CD4-positive, alpha-beta T cell treated with Interleukin-10 for 1 hour (primary cell): ENCODE measurements at regions not wholly inside any gene's neighbourhood (a gene's known extent, or its start where the extent isn't known, plus 50 kb on each side); places are given as distances from the start of the nearest gene placed in this dataset.
"Not testable (repeated sequence)": the region's sequence is repeated elsewhere in the genome, so short reads cannot be mapped to it uniquely, and the experiment has no call there.

Experiments
- DNase-seq: peaks from one replicate; pipeline ENCODE4 v3.0.0-alpha.2; 2020

DNA sequence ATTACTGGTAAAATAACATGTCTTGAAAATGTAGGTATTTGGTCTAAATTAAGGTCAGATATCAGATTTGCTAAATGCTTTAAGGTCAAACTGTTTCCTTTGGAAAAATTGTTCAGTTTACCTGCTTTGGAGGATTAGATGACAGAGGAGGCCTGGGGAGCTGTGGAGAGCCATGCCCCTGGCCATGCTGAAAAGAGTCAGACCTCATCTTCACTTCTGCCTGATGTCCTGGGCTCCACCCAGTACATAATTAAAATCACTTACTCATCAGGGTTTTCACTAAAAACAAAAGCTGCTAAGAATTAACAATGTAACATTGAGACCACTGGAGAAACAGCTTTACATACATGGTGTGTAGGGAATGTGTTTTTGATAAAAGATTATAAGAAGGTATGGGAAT, 60.8 kb upstream of the UNC93A start:
- DNase-seq: no peak

DNA sequence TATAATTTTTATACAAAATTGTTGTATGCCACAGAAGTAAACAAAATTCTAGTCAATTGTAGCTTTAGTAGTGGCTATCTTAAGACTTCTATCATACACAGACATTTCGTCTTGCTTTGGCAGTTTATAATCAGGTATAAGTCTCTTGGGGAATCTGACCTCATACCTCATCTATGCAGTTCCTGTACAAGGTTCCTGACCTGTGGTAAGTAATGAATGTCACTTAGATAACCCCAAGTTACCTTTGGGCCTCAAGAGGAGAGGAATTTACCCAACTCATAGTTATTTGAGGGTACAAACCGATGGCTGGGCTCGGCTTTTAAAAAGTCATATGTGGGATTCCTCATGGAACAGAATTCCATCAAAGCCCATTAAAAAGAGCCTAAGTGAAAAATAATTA, 58.8 kb upstream of the UNC93A start:
- DNase-seq: no peak

DNA sequence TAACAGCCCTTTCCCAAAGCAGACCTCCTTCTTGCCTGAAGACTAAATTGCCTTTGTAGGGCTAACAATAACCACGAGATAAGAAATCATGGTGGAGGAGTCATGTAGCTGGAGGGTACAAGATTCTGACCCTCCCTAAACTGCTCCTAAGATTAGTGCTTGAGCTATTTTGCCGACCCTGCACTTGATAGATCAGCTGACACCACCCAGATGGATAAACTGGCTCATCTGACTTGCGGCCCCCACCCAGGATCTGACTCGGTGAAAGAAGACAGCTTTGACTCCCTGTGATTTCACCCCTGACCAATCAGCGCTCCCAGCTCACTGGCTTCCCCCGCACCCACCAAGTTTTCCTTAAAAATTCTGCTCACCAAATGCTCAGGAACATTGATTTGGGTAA, 57.6 kb upstream of the UNC93A start:
- no peak for DNase-seq

DNA sequence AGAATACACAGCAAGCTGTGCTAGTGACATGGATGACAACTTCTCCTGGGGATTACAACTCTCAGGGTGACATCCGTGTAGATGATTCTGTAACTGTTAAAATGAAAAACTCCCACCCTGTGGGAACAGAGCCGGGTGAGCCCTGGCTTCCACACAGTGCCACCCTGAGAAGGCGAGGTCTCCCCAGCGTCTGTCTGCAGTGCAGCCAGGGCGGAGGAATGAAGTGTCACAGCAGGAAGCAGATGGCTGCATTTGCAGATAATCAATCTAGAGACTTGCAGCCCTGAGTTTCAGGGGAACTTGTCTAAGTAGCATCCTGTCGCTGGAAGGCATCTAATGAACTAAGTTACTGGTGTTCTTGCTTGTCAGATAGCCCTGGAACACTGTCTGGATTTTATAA, 56.5 kb upstream of the UNC93A start:
- not testable (repeated sequence) for DNase-seq

DNA sequence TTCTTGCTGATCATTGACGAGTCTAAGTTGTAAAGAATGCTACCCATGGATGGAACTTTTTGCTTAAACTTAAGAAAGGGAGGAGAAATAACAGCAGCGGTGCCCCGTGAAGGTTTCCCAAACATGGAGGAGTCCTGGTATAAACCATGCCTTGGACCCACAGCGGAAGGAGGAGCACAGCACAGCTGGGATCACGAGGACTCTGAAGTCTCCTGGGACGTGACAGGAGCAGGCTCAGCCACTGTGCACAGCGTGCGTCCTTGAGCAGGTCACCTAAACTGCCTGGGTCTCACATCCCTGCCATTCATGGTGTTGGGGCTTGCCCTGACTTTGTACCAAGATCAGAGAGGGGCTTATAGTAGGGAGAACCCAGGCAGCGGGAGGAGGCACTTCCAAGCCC, 56.1 kb upstream of the UNC93A start:
- DNase-seq: no peak

DNA sequence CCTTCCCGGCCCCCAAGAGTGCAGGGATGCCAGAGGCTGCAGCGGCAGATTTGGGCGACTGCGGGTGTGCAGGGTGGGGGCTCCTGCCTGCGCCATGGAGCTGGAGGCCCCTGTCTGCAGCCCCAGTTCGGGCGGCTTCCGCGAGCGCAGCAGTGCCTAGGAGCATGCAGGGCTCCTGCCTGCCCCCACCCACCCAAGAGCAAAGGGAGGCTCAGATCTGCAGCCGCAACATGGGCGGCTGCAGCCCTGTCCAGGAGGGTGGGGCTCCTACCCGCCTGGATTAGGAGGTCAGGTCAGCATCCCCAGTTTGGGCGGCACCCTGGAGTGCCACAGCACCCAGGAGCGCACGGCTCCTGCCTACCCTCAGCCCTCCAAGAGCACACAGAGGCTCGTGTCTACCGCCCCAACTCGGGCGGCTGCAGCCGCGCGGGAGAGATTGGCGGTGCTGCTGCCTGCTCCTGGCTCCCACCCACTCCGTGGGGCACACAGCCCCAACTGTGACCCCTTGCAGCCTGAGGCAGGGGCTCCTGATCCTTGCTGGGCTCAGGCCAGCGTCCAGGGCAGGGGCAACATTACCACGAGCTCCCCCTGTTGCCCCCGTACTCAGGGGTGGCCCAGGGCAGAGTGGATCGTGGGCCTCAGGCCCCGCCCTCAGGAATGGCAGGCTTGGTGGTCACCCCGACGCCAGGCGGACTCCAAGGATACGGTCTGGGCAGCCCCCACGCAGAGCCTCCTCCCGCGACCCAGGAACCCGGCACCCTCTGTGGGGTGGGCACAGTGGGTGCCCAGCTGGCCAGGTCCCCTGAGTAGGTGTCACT, 55.5 kb upstream of the UNC93A start:
- no peak for DNase-seq

GRCh38 chr6:167236239-167236571, 54.9 kb upstream of the UNC93A start:
- DNase-seq: no peak

DNA sequence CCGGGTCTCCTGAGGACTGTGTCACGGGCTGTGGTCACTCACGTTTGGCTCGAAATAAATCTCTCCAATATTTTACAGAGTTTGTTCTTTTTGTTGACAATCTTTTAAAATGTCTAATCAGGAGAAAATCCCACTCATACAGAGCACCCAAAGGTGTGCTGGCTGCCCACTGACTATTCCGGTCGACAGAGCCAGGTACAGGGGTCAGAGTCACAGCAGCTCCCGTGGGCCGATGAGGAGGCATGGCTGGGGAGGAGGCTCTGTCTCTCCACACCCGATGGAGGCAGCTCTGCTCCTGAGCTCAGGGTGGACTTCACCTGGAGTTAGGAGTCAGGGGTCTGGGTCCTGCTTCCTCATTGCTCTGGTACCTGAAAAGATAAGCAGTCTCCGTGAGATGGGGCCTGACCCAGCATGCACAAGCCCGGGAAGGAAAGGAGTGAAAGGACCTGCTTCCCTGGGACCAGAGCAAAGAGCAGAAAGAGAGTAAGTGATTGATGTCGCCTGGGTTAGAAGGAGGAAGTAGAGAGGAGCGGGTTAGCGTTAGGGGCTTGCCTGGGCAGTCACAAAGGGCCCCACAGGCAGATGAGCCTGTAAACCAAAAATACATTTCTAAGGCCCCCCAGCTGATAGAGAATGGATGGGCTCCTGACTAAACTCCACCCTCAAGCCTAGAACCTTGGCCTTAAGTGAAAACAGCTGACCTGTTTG, 53.5 kb upstream of the UNC93A start:
- DNase-seq: no peak

DNA sequence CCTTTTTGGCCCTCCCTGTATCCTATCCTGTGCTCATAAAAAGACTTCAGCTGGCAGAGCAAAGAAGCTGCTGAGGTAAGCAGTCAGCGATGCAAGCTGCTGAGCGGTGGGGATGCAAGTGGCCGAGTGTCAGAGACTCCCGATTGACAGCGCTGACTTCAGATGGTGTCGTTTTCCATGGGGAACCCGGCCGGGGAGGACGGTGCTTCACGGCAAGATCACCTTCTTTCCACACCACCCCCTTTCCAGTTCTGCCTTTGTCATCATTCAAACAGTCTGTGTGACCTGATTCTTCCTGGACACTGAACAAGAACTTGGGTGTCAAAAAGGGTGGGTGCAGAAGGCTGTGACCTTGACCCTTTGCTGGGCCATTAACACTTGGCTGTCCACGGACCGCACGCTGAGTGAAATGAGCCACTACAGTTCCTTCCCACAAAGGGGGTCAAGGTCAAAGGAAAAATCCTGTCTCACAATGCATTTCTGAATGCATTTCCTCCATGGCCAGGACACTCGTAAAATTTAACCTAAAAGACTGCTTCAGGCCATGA, 52.9 kb upstream of the UNC93A start:
- DNase-seq: no peak

- no peak for DNase-seq
Measured at GRCh38 chr6:167238694-167239467, 52.2 kb upstream of the UNC93A start.

- not testable (repeated sequence) for DNase-seq
Measured at GRCh38 chr6:167239470-167239869, 51.6 kb upstream of the UNC93A start.

GRCh38 chr6:167240034-167240541, 51.0 kb upstream of the UNC93A start:
- no peak for DNase-seq
